IMR-90 (cell line): ENCODE measurements at regions not wholly inside any gene's neighbourhood (a gene's known extent, or its start where the extent isn't known, plus 50 kb on each side); places are given as distances from the start of the nearest gene placed in this dataset.

Experiments used
- ATAC-seq: fragments of 200-7000 bp; cut with Tn5 transposase; 2 replicates; pipeline ENCODE4 v1.9.1; 2020; ENCODE audit warnings: low read depth, mild to moderate bottlenecking, moderate library complexity
- BruUV-seq: library from RNA; stranded (reverse); fragments of 400-500 nt; replicated peaks from 2 replicates; lab custom pipeline; 2021; lab: Mats Ljungman, UMichigan
- CTCF ChIA-PET: fragments of 300-600 bp; formaldehyde crosslinking; extraction: SDS; loops from one replicate; lab custom pipeline; 2021; ENCODE audit warnings: antibody characterized with exemption; lab: Yijun Ruan, JAX
- POLR2A ChIA-PET: fragments of 300-600 bp; sonication (Branson Sonifier 250); formaldehyde crosslinking; loops from one replicate; lab custom pipeline; 2022; ENCODE audit warnings: antibody characterized with exemption; ENCODE audit not compliant: unreplicated experiment; lab: Charles Lee
- DNase-seq: peaks from one replicate; pipeline ENCODE4 v3.0.0; 2013
- H2AFZ ChIP-seq: replicated peaks from 2 replicates; pipeline ENCODE3; 2013; ENCODE audit warnings: low read length, mild to moderate bottlenecking; ENCODE audit not compliant: poor library complexity
- H2AK5ac ChIP-seq: 2 replicates; pipeline ENCODE4 v1.6.1; 2013; ENCODE audit warnings: low read depth, low read length, inconsistent platforms
- H2AK9ac ChIP-seq: replicated peaks from 2 replicates; pipeline ENCODE3; 2013; ENCODE audit warnings: mild to moderate bottlenecking, low read depth, low read length, moderate library complexity; ENCODE audit not compliant: poor library complexity
- H2BK120ac ChIP-seq: 2 replicates; pipeline ENCODE4 v1.6.1; 2013; ENCODE audit warnings: low read depth, low read length, inconsistent platforms
- H2BK15ac ChIP-seq: 3 replicates; pipeline ENCODE4 v1.6.1; 2013; ENCODE audit warnings: low read depth, low read length, inconsistent platforms
- H2BK20ac ChIP-seq: 2 replicates; pipeline ENCODE4 v1.6.1; 2013; ENCODE audit warnings: low read depth, mild to moderate bottlenecking, inconsistent platforms, low read length, moderate library complexity
- H2BK5ac ChIP-seq: 2 replicates; pipeline ENCODE4 v1.6.1; 2013; ENCODE audit warnings: mild to moderate bottlenecking, low read depth, low read length, inconsistent platforms; ENCODE audit not compliant: poor library complexity, severe bottlenecking
- H3K14ac ChIP-seq: replicated peaks from 2 replicates; pipeline ENCODE4 v1.6.1; 2013; ENCODE audit warnings: low read depth, low read length, inconsistent platforms
- H3K18ac ChIP-seq: 2 replicates; pipeline ENCODE4 v1.6.1; 2013; ENCODE audit warnings: low read depth, low read length, control low read depth
- H3K23ac ChIP-seq: 2 replicates; pipeline ENCODE4 v1.6.1; 2013; ENCODE audit warnings: low read depth, low read length, inconsistent platforms
- H3K27ac ChIP-seq: 2 replicates; pipeline ENCODE4 v1.5.1; 2013; ENCODE audit warnings: mild to moderate bottlenecking, control low read depth, low read length; ENCODE audit not compliant: insufficient read depth
- H3K27me3 ChIP-seq: 2 replicates; pipeline ENCODE4 v1.6.1; 2013; ENCODE audit warnings: low read length; ENCODE audit not compliant: control insufficient read depth, insufficient read depth
- H3K36me3 ChIP-seq: 2 replicates; pipeline ENCODE4 v1.6.1; 2013; ENCODE audit warnings: low read length, mixed read lengths; ENCODE audit not compliant: control insufficient read depth, insufficient read depth
- H3K4ac ChIP-seq: 2 replicates; pipeline ENCODE4 v1.6.1; 2013; ENCODE audit warnings: low read depth, low read length, inconsistent platforms
- H3K4me1 ChIP-seq: 2 replicates; pipeline ENCODE4 v1.6.1; 2013; ENCODE audit warnings: low read length, mixed read lengths; ENCODE audit not compliant: control insufficient read depth, insufficient read depth
- H3K4me2 ChIP-seq: 2 replicates; pipeline ENCODE4 v1.6.1; 2013; ENCODE audit warnings: low read depth, mild to moderate bottlenecking, control low read depth, low read length, moderate library complexity
- H3K4me3 ChIP-seq: 2 replicates; pipeline ENCODE4 v1.5.1; 2013; ENCODE audit warnings: low read depth, mild to moderate bottlenecking, control low read depth, low read length, moderate library complexity; ENCODE audit not compliant: insufficient read depth
- H3K56ac ChIP-seq: 2 replicates; pipeline ENCODE4 v1.6.1; 2013; ENCODE audit warnings: low read length, inconsistent platforms; ENCODE audit not compliant: insufficient read depth; ENCODE audit errors: extremely low read depth
- H3K79me1 ChIP-seq, 2 experiments: 2 replicates each; pipeline ENCODE4 v1.6.1; 2013; ENCODE audit warnings: low read length in 2 of 2, inconsistent platforms in 1 of 2, low read depth in 1 of 2
- H3K9ac ChIP-seq: 2 replicates; pipeline ENCODE4 v1.6.1; 2013; ENCODE audit warnings: low read depth, low read length, control low read depth
- H3K9me1 ChIP-seq: 2 replicates; pipeline ENCODE4 v1.6.1; 2013; ENCODE audit warnings: low read length, inconsistent platforms; ENCODE audit not compliant: insufficient read depth
- H3K9me3 ChIP-seq: 2 replicates; pipeline ENCODE4 v1.6.1; 2013; ENCODE audit warnings: low read length; ENCODE audit not compliant: control insufficient read depth, insufficient read depth
- H4K20me1 ChIP-seq: 2 replicates; pipeline ENCODE4 v1.6.1; 2013; ENCODE audit warnings: low read length, inconsistent platforms; ENCODE audit not compliant: insufficient read depth
- H4K5ac ChIP-seq: 2 replicates; pipeline ENCODE4 v1.6.1; 2013; ENCODE audit warnings: mild to moderate bottlenecking, low read depth, low read length, control low read depth
- H4K8ac ChIP-seq, 2 experiments: 2 replicates each; pipeline ENCODE4 v1.6.1; 2013; ENCODE audit warnings: low read depth in 2 of 2, low read length in 2 of 2, control low read depth in 1 of 2, inconsistent platforms in 1 of 2
- H4K91ac ChIP-seq: 2 replicates; pipeline ENCODE4 v1.6.1; 2013; ENCODE audit warnings: low read depth, low read length, inconsistent platforms; ENCODE audit not compliant: insufficient read depth
- BHLHE40 ChIP-seq: fragments of 150-350 bp; IDR thresholded peaks from 2 replicates; pipeline ENCODE4 v1.6.1; 2016; ENCODE audit warnings: mild to moderate bottlenecking, low read depth, low read length
- CHD1 ChIP-seq: IDR thresholded peaks from 2 replicates; pipeline ENCODE4 v1.6.1; 2012; ENCODE audit warnings: low read depth, low read length, improper control_type of control experiment
- RCOR1 ChIP-seq: IDR thresholded peaks from 2 replicates; pipeline ENCODE4 v1.6.1; 2012; ENCODE audit warnings: mild to moderate bottlenecking, low read length, improper control_type of control experiment; ENCODE audit not compliant: insufficient replicate concordance
- RFX5 ChIP-seq: IDR thresholded peaks from 2 replicates; pipeline ENCODE4 v1.8.0; 2012; ENCODE audit warnings: low read depth, mild to moderate bottlenecking, low read length, moderate library complexity
- WGBS, 2 experiments: methylation state at CpG; one replicate each; pipeline versions ENCODE4 v1.1.5 to v1.1.7; 2013; ENCODE audit warnings: missing lambda C conversion rate in 2 of 2; ENCODE audit not compliant: insufficient read length in 1 of 2; ENCODE audit errors: extremely low coverage in 2 of 2; 5-methylcytosine and 5-hydroxymethylcytosine counted together
- dilution Hi-C: fragments of 300-500 bp; cut with HindIII; formaldehyde crosslinking; loops from one replicate; pipeline ENCODE4 v1.14.3; 2018; ENCODE audit warnings: low sequenced_read_pairs; ENCODE audit not compliant: unreplicated experiment
- in situ Hi-C: fragments of 300-500 bp; cut with MboI; formaldehyde crosslinking; loops from 3 replicates; pipeline ENCODE4 v1.14.3; 2019; ENCODE audit warnings: low sequenced_read_pairs, inconsistent platforms, mixed read lengths
- intact Hi-C: fragments of 100-400 bp; cut with micrococcal nuclease; formaldehyde crosslinking; loops from 2 replicates; pipeline ENCODE4 v1.10.0; 2022

DNA sequence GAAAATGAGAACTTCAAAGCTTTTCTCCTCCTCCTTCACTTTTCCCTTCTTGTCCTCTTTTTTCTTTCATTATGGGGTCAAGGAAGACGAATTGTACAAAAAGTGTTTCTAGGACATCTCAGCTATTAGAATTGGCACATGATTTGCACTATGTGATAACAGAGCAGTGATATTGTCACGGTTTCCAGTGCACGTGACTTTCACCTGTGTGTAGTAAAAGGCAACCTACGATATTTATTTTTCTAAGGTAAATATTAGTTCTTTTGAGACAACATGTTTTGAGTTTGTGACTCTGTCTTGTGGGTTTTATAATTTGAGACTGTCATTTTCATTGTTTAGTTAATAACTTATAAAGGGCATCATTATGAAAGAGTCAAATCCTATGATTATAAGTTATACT lies 213.1 kb downstream of the PSAT1 start:
- Histone ChIP-seq H3K27me3 (peaks cover 11% of the 10 kb centered on the region), H4K91ac (no peak overlapping the region), H3K18ac (no peak overlapping the region), H3K9ac (no peak overlapping the region), H3K4ac (no peak overlapping the region), H3K23ac (no peak overlapping the region), H2AK5ac (no peak overlapping the region), H2BK15ac (no peak overlapping the region), H3K4me2 (no peak overlapping the region), H4K5ac (no peak overlapping the region), H3K79me1 (no peaks in the 10 kb centered on the region), H2AK9ac (no peak overlapping the region), H2BK120ac (no peak overlapping the region), H2BK5ac (no peak overlapping the region), H4K8ac (no peak overlapping the region), H3K27ac (no peak overlapping the region), H2BK20ac (no peak overlapping the region), H3K9me3 (no peaks in the 10 kb centered on the region; the same call in 1 of the 2 replicates), H3K56ac (no peak overlapping the region), H3K36me3 (no peaks in the 10 kb centered on the region), H3K4me1 (no peaks in the 10 kb centered on the region), H3K4me3 (no peak overlapping the region), H3K14ac (no peak overlapping the region), H2AFZ (no peak overlapping the region), H3K9me1 (no peaks in the 10 kb centered on the region), H4K20me1 (no peaks in the 10 kb centered on the region)
- intact Hi-C loops (no loop called here), in situ Hi-C loops (no loop called here), dilution Hi-C loops (no loop called here)
- ATAC-seq (no peak), DNase-seq (no peak)
- POLR2A ChIA-PET = no interaction called here
- no CpG with 5 or more reads among the region's 4 CpGs for WGBS, 2 experiments
- no TSS peak for BruUV-seq
- TF ChIP-seq CHD1 (no peak), BHLHE40 (no peak), RFX5 (no peak), RCOR1 (no peak)
- CTCF ChIA-PET = interaction anchor here (0.5 to 1.2 kb wide), 2 partner anchors 10 to 11 kb away, joined by 4 read pairs; no protein-coding TSS in a partner anchor
